HL-60 (cell line): ENCODE measurements at regions not wholly inside any gene's neighbourhood (a gene's known extent, or its start where the extent isn't known, plus 50 kb on each side); places are given as distances from the start of the nearest gene placed in this dataset.

Experiments used
- DNase-seq, 2 experiments: peaks; one replicate each; pipeline ENCODE4 v3.0.0-alpha.2; 2010 to 2020; ENCODE audit warnings: low read depth in 1 of 2, low spot score in 1 of 2
- H3K27ac ChIP-seq: fragments of 250-450 bp; sonication (Bioruptor Pico); replicated peaks from 2 replicates; pipeline ENCODE4 v1.5.1; 2020; ENCODE audit warnings: mild to moderate bottlenecking, moderate library complexity
- H3K27me3 ChIP-seq: fragments of 250-450 bp; sonication (Bioruptor Pico); 2 replicates; pipeline ENCODE4 v1.5.1; 2021; ENCODE audit warnings: mild to moderate bottlenecking, moderate library complexity; ENCODE audit not compliant: insufficient read depth, poor library complexity, severe bottlenecking
- H3K4me3 ChIP-seq: replicated peaks from 2 replicates; pipeline ENCODE4 v1.5.1; 2011; ENCODE audit warnings: mild to moderate bottlenecking, control low read depth, low read length; ENCODE audit not compliant: insufficient read depth
- CTCF ChIP-seq: IDR thresholded peaks from one replicate; pipeline ENCODE4 v1.5.1; 2011; ENCODE audit warnings: low read length, control low read depth, inconsistent platforms; ENCODE audit not compliant: insufficient read depth
- GABPA ChIP-seq: IDR thresholded peaks from 2 replicates; pipeline ENCODE4 v1.6.1; 2012; ENCODE audit warnings: low read depth
- POLR2AphosphoS5 ChIP-seq: IDR thresholded peaks from 2 replicates; pipeline ENCODE4 v1.6.1; 2012; ENCODE audit warnings: low read depth
- REST ChIP-seq: IDR thresholded peaks from 2 replicates; pipeline ENCODE4 v1.6.1; 2012; ENCODE audit warnings: low read depth; ENCODE audit not compliant: insufficient replicate concordance
- SPI1 ChIP-seq: IDR thresholded peaks from 2 replicates; pipeline ENCODE4 v1.6.1; 2012; ENCODE audit warnings: low read depth, mild to moderate bottlenecking, borderline replicate concordance

- H3K27me3 ChIP-seq: no peaks in the 10 kb centered on the region
- DNase-seq: no peak
- no peak for TF ChIP-seq REST
- no peak for TF ChIP-seq POLR2AphosphoS5
- no peak for TF ChIP-seq GABPA
- no peak for TF ChIP-seq CTCF
- TF ChIP-seq SPI1: no peak
- H3K4me3 ChIP-seq: no peak overlapping the region
- H3K27ac ChIP-seq: no peak overlapping the region
These were observed 96.8 kb upstream of the SOX2 start for GRCh38 chr3:181614878-181615277.

GRCh38 chr3:181613813-181614212 lies 97.9 kb upstream of the SOX2 start:
- Histone ChIP-seq H3K27ac (no peak overlapping the region), H3K27me3 (no peaks in the 10 kb centered on the region), H3K4me3 (no peak overlapping the region)
- no peak for DNase-seq
- no peak for TF ChIP-seq POLR2AphosphoS5
- TF ChIP-seq GABPA: no peak
- TF ChIP-seq CTCF: no peak
- TF ChIP-seq REST: no peak

DNA sequence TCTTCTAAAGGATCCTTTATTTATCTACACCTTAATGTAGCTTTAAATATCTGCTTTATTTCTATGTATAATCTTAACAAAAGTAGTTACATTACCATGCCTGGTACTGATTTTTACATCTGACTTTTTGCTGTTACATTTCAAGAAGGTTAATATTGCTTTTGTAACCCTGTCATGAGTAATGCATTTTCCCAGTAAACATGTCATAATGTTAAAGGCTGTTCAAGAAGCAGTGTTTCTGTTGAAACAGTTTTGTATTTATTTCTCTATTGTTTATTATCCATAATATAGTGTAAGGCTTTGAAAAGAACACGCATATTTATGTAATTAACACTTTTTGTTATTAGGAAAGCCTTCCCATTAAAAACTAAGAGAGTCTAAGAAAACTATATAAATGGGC lies 98.5 kb upstream of the SOX2 start:
- DNase-seq: no peak
- TF ChIP-seq CTCF (no peak), POLR2AphosphoS5 (no peak), REST (no peak), SPI1 (no peak), GABPA (no peak)
- Histone ChIP-seq H3K27me3 (no peaks in the 10 kb centered on the region), H3K4me3 (no peak overlapping the region), H3K27ac (no peak overlapping the region)
